CD14-positive monocyte (primary cell): ENCODE measurements at regions not wholly inside any gene's neighbourhood (a gene's known extent, or its start where the extent isn't known, plus 50 kb on each side); places are given as distances from the start of the nearest gene placed in this dataset.

Experiments used
- DNase-seq, 3 donors: peaks; one replicate each; pipeline ENCODE4 v3.0.0-alpha.2; 2011 to 2022
- H2AFZ ChIP-seq: 2 replicates; pipeline ENCODE4 v1.6.0; 2012; ENCODE audit warnings: mild to moderate bottlenecking, low read depth, low read length, inconsistent platforms; ENCODE audit not compliant: insufficient read depth, poor library complexity, severe bottlenecking
- H3K27ac ChIP-seq, 2 donors: 1 replicate in 1 of 2; 2 replicates in 1 of 2; pipeline ENCODE4 v1.5.1; 2012 to 2013; ENCODE audit warnings: low read length in 2 of 2, control low read depth in 1 of 2, inconsistent platforms in 1 of 2, low read depth in 1 of 2, mild to moderate bottlenecking in 1 of 2
- H3K27me3 ChIP-seq, 2 donors: one replicate each; pipeline versions ENCODE4 v1.6.0 to v1.6.1; 2011 to 2013; ENCODE audit warnings: low read length in 2 of 2; ENCODE audit not compliant: control insufficient read depth in 2 of 2, insufficient read depth in 2 of 2
- H3K36me3 ChIP-seq, 2 donors: replicated peaks in 1 of 2; 1 replicate in 1 of 2; 2 replicates in 1 of 2; pipeline versions ENCODE4 v1.5.1 to v1.6.1; 2012 to 2013; ENCODE audit warnings: low read length in 2 of 2, control low read depth in 1 of 2, inconsistent platforms in 1 of 2, mild to moderate bottlenecking in 1 of 2; ENCODE audit not compliant: insufficient read depth in 2 of 2, control insufficient read depth in 1 of 2
- H3K4me1 ChIP-seq, 2 donors: 1 replicate in 1 of 2; 2 replicates in 1 of 2; pipeline versions ENCODE4 v1.5.1 to v1.6.1; 2012 to 2013; ENCODE audit warnings: low read length in 2 of 2, control low read depth in 1 of 2, inconsistent platforms in 1 of 2, mild to moderate bottlenecking in 1 of 2, moderate library complexity in 1 of 2; ENCODE audit not compliant: insufficient read depth in 2 of 2, control insufficient read depth in 1 of 2
- H3K4me2 ChIP-seq: replicated peaks from 2 replicates; pipeline ENCODE3; 2012; ENCODE audit warnings: low read length, moderate library complexity, mild to moderate bottlenecking; ENCODE audit not compliant: poor library complexity, severe bottlenecking; ENCODE audit errors: extremely low read depth
- H3K4me3 ChIP-seq, 3 experiments: fragments of 200-600 bp in 1 of 3; sonication (generic) in 1 of 3; replicated peaks in 1 of 3; 1 replicate in 2 of 3; 2 replicates in 1 of 3; pipeline ENCODE4 v1.5.1; 2011 to 2013; ENCODE audit warnings: low read length in 3 of 3, mild to moderate bottlenecking in 3 of 3, control low read depth in 2 of 3, low read depth in 2 of 3, inconsistent platforms in 1 of 3, moderate library complexity in 1 of 3
- H3K79me2 ChIP-seq: 2 replicates; pipeline ENCODE4 v1.6.0; 2012; ENCODE audit warnings: mild to moderate bottlenecking, control low read depth, inconsistent platforms, low read length, moderate library complexity; ENCODE audit not compliant: insufficient read depth
- H3K9ac ChIP-seq: 2 replicates; pipeline ENCODE4 v1.6.0; 2017; ENCODE audit warnings: low read length, mild to moderate bottlenecking; ENCODE audit not compliant: insufficient read depth, poor library complexity, severe bottlenecking
- H3K9me3 ChIP-seq, 2 donors: replicated peaks in 1 of 2; 1 replicate in 1 of 2; 2 replicates in 1 of 2; pipeline versions ENCODE4 v1.5.1 to v1.6.1; 2012 to 2013; ENCODE audit warnings: low read length in 2 of 2, control low read depth in 1 of 2; ENCODE audit not compliant: control insufficient read depth in 1 of 2, insufficient read depth in 1 of 2
- H4K20me1 ChIP-seq: 2 replicates; pipeline ENCODE4 v1.6.0; 2012; ENCODE audit warnings: mild to moderate bottlenecking, low read length, control low read depth, moderate library complexity; ENCODE audit not compliant: insufficient read depth
- H3K27ac Mint-ChIP-seq, 7 donors: one replicate each; pipeline ENCODE4 v1.8.0; 2020; ENCODE audit warnings: mild to moderate bottlenecking in 7 of 7, mixed read lengths in 7 of 7, moderate library complexity in 6 of 7, inconsistent platforms in 2 of 7
- H3K27me3 Mint-ChIP-seq, 3 donors: one replicate each; pipeline ENCODE4 v1.8.0; 2021 to 2022; ENCODE audit warnings: low read depth in 3 of 3, mild to moderate bottlenecking in 3 of 3, mixed read lengths in 3 of 3, moderate library complexity in 3 of 3, inconsistent platforms in 1 of 3
- H3K36me3 Mint-ChIP-seq, 2 donors: one replicate each; pipeline ENCODE4 v1.8.0; 2020; ENCODE audit warnings: mixed read lengths in 2 of 2, inconsistent platforms in 1 of 2, mild to moderate bottlenecking in 1 of 2
- H3K4me1 Mint-ChIP-seq: one replicate; pipeline ENCODE4 v1.8.0; 2020; ENCODE audit warnings: mild to moderate bottlenecking, mixed read lengths
- H3K4me3 Mint-ChIP-seq, 2 donors: one replicate each; pipeline ENCODE4 v1.8.0; 2020; ENCODE audit warnings: mild to moderate bottlenecking in 2 of 2, mixed read lengths in 2 of 2, moderate library complexity in 1 of 2
- H3K9me3 Mint-ChIP-seq, 7 donors: one replicate each; pipeline ENCODE4 v1.8.0; 2020 to 2022; ENCODE audit warnings: mixed read lengths in 7 of 7, mild to moderate bottlenecking in 6 of 7, moderate library complexity in 6 of 7, inconsistent platforms in 2 of 7
- CTCF ChIP-seq: fragments of 200-600 bp; IDR thresholded peaks from one replicate; pipeline ENCODE4 v1.8.0; 2022; ENCODE audit warnings: antibody characterized with exemption, mild to moderate bottlenecking
- WGBS: methylation state at CpG from one replicate; pipeline ENCODE4 v1.1.5; 2013; ENCODE audit warnings: missing lambda C conversion rate; ENCODE audit not compliant: insufficient coverage; 5-methylcytosine and 5-hydroxymethylcytosine counted together
- intact Hi-C, 2 donors: fragments of 100-400 bp; cut with micrococcal nuclease; formaldehyde crosslinking; loops; one replicate each; pipeline versions ENCODE4 v1.15.0 to v1.15.1; 2023

DNA sequence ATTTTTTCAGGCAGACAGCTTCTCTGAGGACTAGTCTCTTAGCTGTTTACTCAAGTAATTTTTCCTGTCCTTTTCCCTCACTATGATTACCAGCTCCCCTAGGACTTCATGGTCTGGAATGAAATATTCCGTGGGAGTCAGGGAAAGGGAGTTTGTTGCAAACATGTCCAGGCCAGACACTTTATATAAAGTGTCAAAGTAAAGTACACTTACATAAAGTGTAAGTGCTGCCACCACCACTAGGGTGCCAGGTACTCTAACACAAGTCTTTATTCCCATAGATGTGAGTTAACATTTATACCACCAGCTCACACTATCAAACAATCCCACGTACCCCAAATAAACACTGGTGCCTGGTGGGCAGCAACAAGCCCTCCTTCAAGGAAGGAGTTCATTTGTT lies 179.8 kb downstream of the SNRPN start:
- no peak for DNase-seq
- H3K4me1 Mint-ChIP-seq = no peaks in the 10 kb centered on the region
- Histone ChIP-seq H4K20me1 (no peaks in the 10 kb centered on the region), H3K36me3 (no peaks in the 10 kb centered on the region), H3K9ac (no peak overlapping the region), H3K27me3 (no peaks in the 10 kb centered on the region), H3K4me2 (no peak overlapping the region), H2AFZ (no peak overlapping the region), H3K4me3 (no peak overlapping the region), H3K4me1 (no peaks in the 10 kb centered on the region), H3K9me3 (peaks cover 6 to 45% of the 10 kb centered on the region in 2 donors), H3K27ac (no peak overlapping the region), H3K79me2 (no peaks in the 10 kb centered on the region)
- WGBS = no CpG with 5 or more reads among the region's 2 CpGs
- no peaks in the 10 kb centered on the region for H3K36me3 Mint-ChIP-seq
- H3K4me3 Mint-ChIP-seq = no peak overlapping the region
- H3K27me3 Mint-ChIP-seq = no peaks in the 10 kb centered on the region
- peaks cover 4 to 25% (median 10%) of the 10 kb centered on the region in 7 donors for H3K9me3 Mint-ChIP-seq
- intact Hi-C loops = no loop called here
- no peak for TF ChIP-seq CTCF
- H3K27ac Mint-ChIP-seq = no peak overlapping the region

DNA sequence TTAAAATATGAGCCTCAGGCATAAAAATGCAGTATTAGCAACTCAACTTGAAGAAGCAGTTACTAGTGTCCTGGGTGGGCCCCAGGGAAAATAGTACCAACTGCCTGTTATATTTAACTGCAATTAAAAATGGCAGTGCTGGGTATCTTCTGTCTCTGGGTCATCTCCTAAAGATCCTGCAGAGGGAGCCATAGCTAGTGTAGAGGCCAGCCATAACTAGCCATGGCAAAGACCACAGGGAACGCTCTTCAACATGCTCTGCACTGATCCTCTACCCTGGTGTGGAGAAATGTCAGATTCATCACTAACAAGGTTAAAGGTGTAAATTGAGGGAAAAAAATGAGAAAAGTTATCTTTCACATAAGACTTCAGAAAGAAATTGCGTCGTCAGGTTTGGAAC lies 181.3 kb downstream of the SNRPN start:
- H3K9me3 Mint-ChIP-seq = peaks cover 5 to 24% (median 10%) of the 10 kb centered on the region in 7 donors
- no peak overlapping the region for H2AFZ ChIP-seq
- no peak overlapping the region for H3K27ac Mint-ChIP-seq

More for the DNA sequence above, 181.3 kb downstream of the SNRPN start:
- no peak for DNase-seq
- no peaks in the 10 kb centered on the region for H3K4me1 Mint-ChIP-seq
- Histone ChIP-seq H3K27me3 (no peaks in the 10 kb centered on the region), H3K4me3 (no peak overlapping the region), H3K4me2 (no peak overlapping the region), H3K27ac (no peak overlapping the region), H4K20me1 (no peaks in the 10 kb centered on the region), H3K36me3 (no peaks in the 10 kb centered on the region), H3K4me1 (no peaks in the 10 kb centered on the region), H3K79me2 (no peaks in the 10 kb centered on the region), H3K9me3 (peaks cover 6 to 51% of the 10 kb centered on the region in 2 donors), H3K9ac (no peak overlapping the region)
- H3K36me3 Mint-ChIP-seq = no peaks in the 10 kb centered on the region
- 80% methylated on average over 1 of the region's 3 CpGs for WGBS
- no peaks in the 10 kb centered on the region for H3K27me3 Mint-ChIP-seq
- no peak overlapping the region for H3K4me3 Mint-ChIP-seq
- no peak for TF ChIP-seq CTCF
- intact Hi-C loops = no loop called here
